Right ventricle myocardium inferior (tissue), 1 donor: ENCODE measurements at regions not wholly inside any gene's neighbourhood (a gene's known extent, or its start where the extent isn't known, plus 50 kb on each side); places are given as distances from the start of the nearest gene placed in this dataset.
"Not testable (repeated sequence)": the region's sequence is repeated elsewhere in the genome, so short reads cannot be mapped to it uniquely, and the experiment has no call there.

Source experiments
- ATAC-seq: fragments of 200-7000 bp; cut with Tn5 transposase; one replicate; pipeline ENCODE4 v1.9.1; 2020; ENCODE audit warnings: mild to moderate bottlenecking, moderate library complexity
- DNase-seq: peaks from one replicate; pipeline ENCODE4 v3.0.0; 2021; ENCODE audit errors: missing footprints
- intact Hi-C: fragments of 100-400 bp; cut with DNase I; formaldehyde crosslinking; loops from one replicate; pipeline ENCODE4 v1.11.0; 2022
- donor health status: DM: no; HTN: yes; CAD: no; lungs with severe emphysema.

GRCh38 chr7:67301667-67302066, 305.0 kb downstream of the TYW1 start:
- DNase-seq (no peak), ATAC-seq (no peak)
- intact Hi-C loops: no loop called here

- ATAC-seq (peak; percentile 96), DNase-seq (peak; percentile 98)
- intact Hi-C loops: no loop called here
These were observed 305.7 kb downstream of the TYW1 start for GRCh38 chr7:67302113-67303039.

- ATAC-seq, intact Hi-C loops, DNase-seq: not testable (repeated sequence)
These were observed 308.2 kb downstream of the TYW1 start for GRCh38 chr7:67304846-67305245.

- intact Hi-C loops: no loop called here
- ATAC-seq: no peak
These were observed 309.7 kb downstream of the TYW1 start for GRCh38 chr7:67306331-67306730.

GRCh38 chr7:67309764-67310549, 313.3 kb downstream of the TYW1 start:
- no peak for DNase-seq
- no peak for ATAC-seq
- intact Hi-C loops: no loop called here

More at GRCh38 chr7:67306331-67306730, 309.7 kb downstream of the TYW1 start:
- DNase-seq: no peak

- ATAC-seq: no peak
- intact Hi-C loops: no loop called here
- DNase-seq: no peak
These were observed 315.3 kb downstream of the TYW1 start for GRCh38 chr7:67311901-67312300.

GRCh38 chr7:67313213-67313612, 316.6 kb downstream of the TYW1 start:
- DNase-seq (no peak), ATAC-seq (no peak)
- intact Hi-C loops: no loop called here

GRCh38 chr7:67316902-67317301, 320.3 kb downstream of the TYW1 start:
- intact Hi-C loops, DNase-seq, ATAC-seq: not testable (repeated sequence)

- ATAC-seq, intact Hi-C loops, DNase-seq: not testable (repeated sequence)
These were observed 331.6 kb downstream of the TYW1 start for GRCh38 chr7:67328257-67328656.

- ATAC-seq, DNase-seq, intact Hi-C loops: not testable (repeated sequence)
These were observed 338.5 kb downstream of the TYW1 start for GRCh38 chr7:67335165-67335564.

GRCh38 chr7:67335663-67336062, 339.0 kb downstream of the TYW1 start:
- ATAC-seq, DNase-seq, intact Hi-C loops: not testable (repeated sequence)

- intact Hi-C loops, DNase-seq, ATAC-seq: not testable (repeated sequence)
These were observed 341.9 kb downstream of the TYW1 start for GRCh38 chr7:67338545-67338944.

- intact Hi-C loops: no loop called here
- ATAC-seq (no peak), DNase-seq (no peak)
These were observed 344.6 kb downstream of the TYW1 start for GRCh38 chr7:67341153-67341768.

GRCh38 chr7:67343114-67343513, 346.5 kb downstream of the TYW1 start:
- ATAC-seq (no peak), DNase-seq (no peak)
- intact Hi-C loops: no loop called here

GRCh38 chr7:67343572-67343971, 346.9 kb downstream of the TYW1 start:
- ATAC-seq (peak; percentile 30), DNase-seq (no peak)
- intact Hi-C loops: no loop called here

- DNase-seq: no peak
- intact Hi-C loops: no loop called here
- no peak for ATAC-seq
These were observed 348.0 kb downstream of the TYW1 start for GRCh38 chr7:67344481-67345193.

GRCh38 chr7:67346126-67346525, 349.5 kb downstream of the TYW1 start:
- ATAC-seq (no peak), DNase-seq (no peak)
- intact Hi-C loops: no loop called here

- intact Hi-C loops: no loop called here
- no peak for ATAC-seq
- no peak for DNase-seq
These were observed 350.2 kb downstream of the TYW1 start for GRCh38 chr7:67346876-67347275.

- ATAC-seq (no peak), DNase-seq (no peak)
- intact Hi-C loops: no loop called here
These were observed 351.5 kb downstream of the TYW1 start for GRCh38 chr7:67348171-67348570.
